ENCODE measurements at regions not wholly inside any gene's neighbourhood (a gene's known extent, or its start where the extent isn't known, plus 50 kb on each side); places are given as distances from the start of the nearest gene placed in this dataset.

- no peak overlapping the region for H3K4me3 Mint-ChIP-seq (ENCODE audit: unreplicated experiment)
- H3K9me3 Mint-ChIP-seq (ENCODE audit: unreplicated experiment), result no peaks in the 10 kb centered on the region
- H3K27me3 Mint-ChIP-seq (ENCODE audit: unreplicated experiment), result no peaks in the 10 kb centered on the region
- H3K27ac Mint-ChIP-seq (ENCODE audit: unreplicated experiment), result no peak overlapping the region
- TF ChIP-seq, protein P1, sequence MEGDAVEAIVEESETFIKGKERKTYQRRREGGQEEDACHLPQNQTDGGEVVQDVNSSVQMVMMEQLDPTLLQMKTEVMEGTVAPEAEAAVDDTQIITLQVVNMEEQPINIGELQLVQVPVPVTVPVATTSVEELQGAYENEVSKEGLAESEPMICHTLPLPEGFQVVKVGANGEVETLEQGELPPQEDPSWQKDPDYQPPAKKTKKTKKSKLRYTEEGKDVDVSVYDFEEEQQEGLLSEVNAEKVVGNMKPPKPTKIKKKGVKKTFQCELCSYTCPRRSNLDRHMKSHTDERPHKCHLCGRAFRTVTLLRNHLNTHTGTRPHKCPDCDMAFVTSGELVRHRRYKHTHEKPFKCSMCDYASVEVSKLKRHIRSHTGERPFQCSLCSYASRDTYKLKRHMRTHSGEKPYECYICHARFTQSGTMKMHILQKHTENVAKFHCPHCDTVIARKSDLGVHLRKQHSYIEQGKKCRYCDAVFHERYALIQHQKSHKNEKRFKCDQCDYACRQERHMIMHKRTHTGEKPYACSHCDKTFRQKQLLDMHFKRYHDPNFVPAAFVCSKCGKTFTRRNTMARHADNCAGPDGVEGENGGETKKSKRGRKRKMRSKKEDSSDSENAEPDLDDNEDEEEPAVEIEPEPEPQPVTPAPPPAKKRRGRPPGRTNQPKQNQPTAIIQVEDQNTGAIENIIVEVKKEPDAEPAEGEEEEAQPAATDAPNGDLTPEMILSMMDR (IDR thresholded peaks at IDR 0.05; ENCODE audit: unreplicated experiment), result no peak
- peaks cover 22% of the 10 kb centered on the region for H3K4me1 Mint-ChIP-seq (ENCODE audit: unreplicated experiment)
- no peak for DNase-seq (ENCODE audit: low spot score)
- H3K36me3 Mint-ChIP-seq (ENCODE audit: low read depth, unreplicated experiment), result no peaks in the 10 kb centered on the region
Observed at GRCh38 chr13:80132741-80133601, 208.0 kb downstream of the SPRY2 start.

GRCh38 chr13:80131204-80131603 is 209.7 kb downstream of the SPRY2 start:
- Mint-ChIP-seq H3K27me3 (ENCODE audit: unreplicated experiment) (no peaks in the 10 kb centered on the region), H3K27ac (ENCODE audit: unreplicated experiment) (no peak overlapping the region), H3K4me3 (ENCODE audit: unreplicated experiment) (no peak overlapping the region), H3K36me3 (ENCODE audit: low read depth, unreplicated experiment) (no peaks in the 10 kb centered on the region), H3K9me3 (ENCODE audit: unreplicated experiment) (no peaks in the 10 kb centered on the region), H3K4me1 (ENCODE audit: unreplicated experiment) (peaks cover 30% of the 10 kb centered on the region)
- peak; percentile 54 for DNase-seq (ENCODE audit: low spot score)
- TF ChIP-seq, protein P1 (IDR thresholded peaks at IDR 0.05; ENCODE audit: unreplicated experiment), result no peak

GRCh38 chr13:80126389-80127068 is 214.4 kb downstream of the SPRY2 start:
- Mint-ChIP-seq H3K36me3 (ENCODE audit: low read depth, unreplicated experiment) (no peaks in the 10 kb centered on the region), H3K27ac (ENCODE audit: unreplicated experiment) (no peak overlapping the region), H3K4me3 (ENCODE audit: unreplicated experiment) (no peak overlapping the region), H3K4me1 (ENCODE audit: unreplicated experiment) (peaks cover 11% of the 10 kb centered on the region), H3K27me3 (ENCODE audit: unreplicated experiment) (no peaks in the 10 kb centered on the region), H3K9me3 (ENCODE audit: unreplicated experiment) (no peaks in the 10 kb centered on the region)
- no peak for DNase-seq (ENCODE audit: low spot score)
- TF ChIP-seq, protein P1 (IDR thresholded peaks at IDR 0.05; ENCODE audit: unreplicated experiment), result no peak

DNA sequence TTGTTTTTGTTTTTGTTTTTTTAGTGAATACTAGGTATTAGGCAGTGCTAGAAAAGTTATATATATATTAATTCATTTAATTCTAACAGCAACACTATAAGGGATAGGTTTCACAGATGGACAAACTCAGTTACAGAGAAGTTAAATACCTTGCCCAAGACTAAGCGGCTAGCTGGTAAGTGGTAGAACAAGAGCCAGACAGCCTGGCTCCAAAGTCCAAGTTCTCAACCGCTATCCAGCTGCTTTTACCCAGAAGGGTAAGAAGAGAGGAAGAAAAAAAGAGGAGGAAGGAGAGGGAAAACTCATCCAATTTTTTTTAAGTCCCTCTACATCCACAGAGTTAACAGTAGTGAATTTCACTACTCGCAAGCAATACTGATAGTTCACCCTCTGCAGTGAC is 217.0 kb downstream of the SPRY2 start:
- no peak overlapping the region for H3K4me3 Mint-ChIP-seq (ENCODE audit: unreplicated experiment)
- H3K36me3 Mint-ChIP-seq (ENCODE audit: low read depth, unreplicated experiment), result no peaks in the 10 kb centered on the region
- H3K4me1 Mint-ChIP-seq (ENCODE audit: unreplicated experiment), result peaks cover 15% of the 10 kb centered on the region
- DNase-seq (ENCODE audit: low spot score), result no peak
- no peak overlapping the region for H3K27ac Mint-ChIP-seq (ENCODE audit: unreplicated experiment)
- peaks cover 1% of the 10 kb centered on the region for H3K27me3 Mint-ChIP-seq (ENCODE audit: unreplicated experiment)
- TF ChIP-seq, protein P1 (IDR thresholded peaks at IDR 0.05; ENCODE audit: unreplicated experiment), result no peak
- H3K9me3 Mint-ChIP-seq (ENCODE audit: unreplicated experiment), result no peaks in the 10 kb centered on the region

- Mint-ChIP-seq H3K9me3 (ENCODE audit: unreplicated experiment) (no peaks in the 10 kb centered on the region), H3K27ac (ENCODE audit: unreplicated experiment) (no peak overlapping the region), H3K27me3 (ENCODE audit: unreplicated experiment) (peaks cover 1% of the 10 kb centered on the region), H3K4me3 (ENCODE audit: unreplicated experiment) (no peak overlapping the region), H3K36me3 (ENCODE audit: low read depth, unreplicated experiment) (no peaks in the 10 kb centered on the region), H3K4me1 (ENCODE audit: unreplicated experiment) (peaks cover 7% of the 10 kb centered on the region)
- DNase-seq (ENCODE audit: low spot score), result no peak
- TF ChIP-seq, protein P1 (IDR thresholded peaks at IDR 0.05; ENCODE audit: unreplicated experiment), result no peak
Observed at GRCh38 chr13:80121038-80121437, 219.9 kb downstream of the SPRY2 start.

Data from endothelial cell (in vitro differentiated cells).